ENCODE measurements at regions not wholly inside any gene's neighbourhood (a gene's known extent, or its start where the extent isn't known, plus 50 kb on each side); places are given as distances from the start of the nearest gene placed in this dataset.

DNA sequence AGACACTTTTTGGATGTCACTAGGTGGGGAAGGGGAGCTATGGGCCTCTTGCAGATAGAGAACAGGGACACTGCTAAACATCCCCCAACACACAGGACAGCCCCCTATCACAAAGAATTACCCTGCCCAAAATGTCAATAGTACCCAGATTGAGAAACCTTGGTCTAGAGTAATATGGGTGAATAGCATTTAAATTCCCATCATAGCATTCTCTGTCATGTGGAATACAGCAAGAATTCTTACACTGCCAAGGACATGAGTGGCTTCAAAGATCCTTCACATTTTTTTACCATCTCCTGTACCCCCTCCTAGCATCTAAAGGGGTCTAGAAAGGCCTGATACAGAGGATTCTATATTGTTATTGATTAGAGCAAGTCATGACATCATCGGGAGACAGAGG, 83.1 kb upstream of the SSTR4 start:
- TF ChIP-seq, protein P1, sequence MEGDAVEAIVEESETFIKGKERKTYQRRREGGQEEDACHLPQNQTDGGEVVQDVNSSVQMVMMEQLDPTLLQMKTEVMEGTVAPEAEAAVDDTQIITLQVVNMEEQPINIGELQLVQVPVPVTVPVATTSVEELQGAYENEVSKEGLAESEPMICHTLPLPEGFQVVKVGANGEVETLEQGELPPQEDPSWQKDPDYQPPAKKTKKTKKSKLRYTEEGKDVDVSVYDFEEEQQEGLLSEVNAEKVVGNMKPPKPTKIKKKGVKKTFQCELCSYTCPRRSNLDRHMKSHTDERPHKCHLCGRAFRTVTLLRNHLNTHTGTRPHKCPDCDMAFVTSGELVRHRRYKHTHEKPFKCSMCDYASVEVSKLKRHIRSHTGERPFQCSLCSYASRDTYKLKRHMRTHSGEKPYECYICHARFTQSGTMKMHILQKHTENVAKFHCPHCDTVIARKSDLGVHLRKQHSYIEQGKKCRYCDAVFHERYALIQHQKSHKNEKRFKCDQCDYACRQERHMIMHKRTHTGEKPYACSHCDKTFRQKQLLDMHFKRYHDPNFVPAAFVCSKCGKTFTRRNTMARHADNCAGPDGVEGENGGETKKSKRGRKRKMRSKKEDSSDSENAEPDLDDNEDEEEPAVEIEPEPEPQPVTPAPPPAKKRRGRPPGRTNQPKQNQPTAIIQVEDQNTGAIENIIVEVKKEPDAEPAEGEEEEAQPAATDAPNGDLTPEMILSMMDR (IDR thresholded peaks at IDR 0.05) = no peak
- TF ChIP-seq EZH2 (IDR thresholded peaks at IDR 0.05; ENCODE audit: borderline replicate concordance, insufficient read depth, low read depth, low read length, poor library complexity, severe bottlenecking) = no peak
